Ectodermal cell (in vitro differentiated cells): ENCODE measurements at regions not wholly inside any gene's neighbourhood (a gene's known extent, or its start where the extent isn't known, plus 50 kb on each side); places are given as distances from the start of the nearest gene placed in this dataset.

Source experiments
- H3K27ac ChIP-seq: 2 replicates; pipeline ENCODE4 v1.7.0; 2013; ENCODE audit warnings: mild to moderate bottlenecking, low read depth, low read length; ENCODE audit not compliant: insufficient read depth, poor library complexity, severe bottlenecking
- H3K27me3 ChIP-seq: 2 replicates; pipeline ENCODE4 v1.7.0; 2013; ENCODE audit warnings: mild to moderate bottlenecking, low read length; ENCODE audit not compliant: insufficient read depth, control insufficient read depth, poor library complexity, severe bottlenecking
- H3K36me3 ChIP-seq: one replicate; pipeline ENCODE4 v1.7.0; 2013; ENCODE audit warnings: low read length; ENCODE audit not compliant: control insufficient read depth, insufficient read depth
- H3K4me1 ChIP-seq: one replicate; pipeline ENCODE4 v1.7.0; 2013; ENCODE audit warnings: low read length; ENCODE audit not compliant: control insufficient read depth, insufficient read depth
- H3K4me3 ChIP-seq: 2 replicates; pipeline ENCODE4 v1.7.0; 2013; ENCODE audit warnings: low read depth, low read length, control low read depth; ENCODE audit not compliant: insufficient read depth
- H3K9me3 ChIP-seq: 2 replicates; pipeline ENCODE4 v1.7.0; 2013; ENCODE audit warnings: mild to moderate bottlenecking, low read length, moderate library complexity; ENCODE audit not compliant: control insufficient read depth
- WGBS, 2 experiments: methylation state at CpG; one replicate each; pipeline ENCODE4 v1.1.7; 2013; ENCODE audit warnings: missing lambda C conversion rate in 2 of 2; 5-methylcytosine and 5-hydroxymethylcytosine counted together

DNA sequence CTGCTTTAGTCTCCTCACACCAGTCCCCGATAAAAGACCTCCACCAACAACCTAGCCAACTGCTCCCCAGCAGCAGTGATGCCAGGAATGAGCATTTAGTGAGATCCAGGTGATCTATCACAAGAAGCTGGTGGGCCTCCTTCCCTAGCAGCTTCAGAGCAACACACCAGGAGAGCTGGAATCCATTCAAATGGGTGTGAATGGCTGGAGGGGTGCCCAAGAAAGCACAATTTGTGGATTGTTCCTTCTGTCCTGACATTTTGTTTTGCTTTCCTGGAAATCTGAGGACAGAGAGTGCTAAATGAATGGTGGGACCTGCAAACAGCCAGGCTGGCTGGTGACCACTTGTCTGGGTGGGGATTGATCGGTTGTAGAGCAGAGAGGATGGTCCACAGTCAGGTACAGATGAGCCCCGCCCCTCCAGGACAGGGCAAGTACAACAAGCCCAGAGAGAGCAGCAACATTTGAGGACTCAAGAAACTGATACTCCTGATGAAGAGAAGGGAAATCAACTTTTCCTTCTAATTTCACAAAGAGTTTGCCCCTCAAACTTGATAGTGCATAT lies 316.8 kb downstream of the VPS13C start:
- H3K9me3 ChIP-seq = no peaks in the 10 kb centered on the region
- no peaks in the 10 kb centered on the region for H3K27me3 ChIP-seq
- H3K4me1 ChIP-seq = no peaks in the 10 kb centered on the region
- 92 to 96% methylated on average over 3 of the region's 3 CpGs for WGBS, 2 experiments
- H3K27ac ChIP-seq = no peak overlapping the region
- H3K4me3 ChIP-seq = no peak overlapping the region
- H3K36me3 ChIP-seq = no peaks in the 10 kb centered on the region

DNA sequence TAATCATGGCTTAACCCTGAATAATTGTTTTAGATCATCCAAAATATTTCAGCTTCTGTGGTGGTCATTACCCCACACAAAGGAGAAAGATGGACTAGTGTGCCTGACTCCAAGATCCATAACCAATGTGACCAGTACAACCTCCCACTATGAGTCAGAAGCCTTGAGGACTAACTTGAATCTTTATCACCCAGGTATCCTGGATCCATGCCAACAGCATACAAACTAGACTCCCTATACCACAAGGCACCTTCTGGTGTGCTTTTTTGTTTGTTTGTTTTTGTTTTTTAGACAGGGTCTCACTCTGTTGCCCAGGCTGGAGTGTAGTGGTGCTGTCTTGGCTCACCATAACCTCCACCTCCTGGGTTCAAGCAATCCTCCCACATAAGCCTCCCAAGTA lies 317.7 kb downstream of the VPS13C start:
- Histone ChIP-seq H3K4me3 (no peak overlapping the region), H3K9me3 (no peaks in the 10 kb centered on the region), H3K4me1 (no peaks in the 10 kb centered on the region), H3K27ac (no peak overlapping the region), H3K27me3 (no peaks in the 10 kb centered on the region), H3K36me3 (no peaks in the 10 kb centered on the region)

DNA sequence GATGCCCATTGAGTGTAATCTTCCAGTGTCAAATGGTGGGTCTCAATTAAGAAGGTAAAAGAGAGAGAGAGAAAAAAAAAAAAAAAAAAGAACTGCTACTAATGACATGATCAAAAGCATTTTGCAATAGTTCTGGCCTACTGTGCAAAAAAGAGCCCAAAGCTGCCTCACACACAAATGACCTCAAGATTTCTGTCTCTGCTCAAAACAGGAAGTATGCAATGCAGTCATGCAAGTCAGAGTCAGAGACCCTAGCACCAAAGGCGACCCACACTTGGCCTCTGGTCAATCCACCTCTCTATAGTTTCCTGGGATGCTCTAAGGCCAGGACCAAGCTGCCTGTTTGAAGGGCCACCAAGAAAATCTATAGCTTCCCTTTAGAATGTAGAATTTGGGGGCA lies 323.5 kb downstream of the VPS13C start:
- Histone ChIP-seq H3K9me3 (no peaks in the 10 kb centered on the region), H3K27me3 (no peaks in the 10 kb centered on the region), H3K4me3 (no peak overlapping the region), H3K4me1 (no peaks in the 10 kb centered on the region), H3K27ac (no peak overlapping the region), H3K36me3 (no peaks in the 10 kb centered on the region)
- WGBS, 2 experiments = 95 to 100% methylated on average over 1 of the region's 1 CpG

DNA sequence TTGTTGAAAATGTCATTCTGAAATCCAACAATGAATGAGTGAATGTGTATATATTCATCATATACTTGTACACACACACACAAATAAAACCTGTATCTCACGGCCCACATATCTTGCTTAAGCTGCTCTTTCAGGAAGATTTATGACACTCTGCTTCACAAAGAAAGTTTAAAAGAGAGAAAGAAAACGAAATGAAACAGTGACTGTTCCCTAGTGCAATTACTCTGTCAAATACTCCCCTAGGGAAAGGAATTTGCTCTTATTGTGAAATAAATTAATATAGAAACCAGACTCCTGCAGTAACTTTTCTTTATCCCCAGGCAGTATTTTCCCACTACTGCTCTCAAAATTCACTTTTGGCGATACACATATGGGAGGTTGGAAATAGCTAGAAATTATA lies 329.1 kb downstream of the VPS13C start:
- Histone ChIP-seq H3K27me3 (no peaks in the 10 kb centered on the region), H3K4me1 (no peaks in the 10 kb centered on the region), H3K36me3 (no peaks in the 10 kb centered on the region), H3K9me3 (no peaks in the 10 kb centered on the region), H3K4me3 (no peak overlapping the region), H3K27ac (no peak overlapping the region)
- 92 to 100% methylated on average over 1 to 2 of the region's 3 CpGs for WGBS, 2 experiments

- H3K27ac ChIP-seq = no peak overlapping the region
- H3K4me1 ChIP-seq = no peaks in the 10 kb centered on the region
- H3K9me3 ChIP-seq = no peaks in the 10 kb centered on the region
- WGBS, 2 experiments = 97% methylated on average over 2 of the region's 2 CpGs
- no peaks in the 10 kb centered on the region for H3K27me3 ChIP-seq
- H3K36me3 ChIP-seq = no peaks in the 10 kb centered on the region
- H3K4me3 ChIP-seq = no peak overlapping the region
These were observed 330.6 kb downstream of the VPS13C start for GRCh38 chr15:61729646-61730045.

GRCh38 chr15:61726166-61726565 lies 334.1 kb downstream of the VPS13C start:
- Histone ChIP-seq H3K36me3 (no peaks in the 10 kb centered on the region), H3K27ac (no peak overlapping the region), H3K27me3 (no peaks in the 10 kb centered on the region), H3K4me1 (no peaks in the 10 kb centered on the region), H3K9me3 (no peaks in the 10 kb centered on the region), H3K4me3 (no peak overlapping the region)
- WGBS, 2 experiments = 89 to 91% methylated on average over 4 to 7 of the region's 7 CpGs

- no peaks in the 10 kb centered on the region for H3K36me3 ChIP-seq
- no peaks in the 10 kb centered on the region for H3K4me1 ChIP-seq
- H3K4me3 ChIP-seq = no peak overlapping the region
- H3K27me3 ChIP-seq = no peaks in the 10 kb centered on the region
- no peaks in the 10 kb centered on the region for H3K9me3 ChIP-seq
- H3K27ac ChIP-seq = no peak overlapping the region
- WGBS, 2 experiments = 82 to 91% methylated on average over 3 of the region's 3 CpGs
These were observed 335.0 kb downstream of the VPS13C start for GRCh38 chr15:61725251-61725650.

- Histone ChIP-seq H3K9me3 (no peaks in the 10 kb centered on the region), H3K36me3 (no peaks in the 10 kb centered on the region), H3K27ac (no peak overlapping the region), H3K4me1 (peaks cover under 1% of the 10 kb centered on the region), H3K4me3 (no peak overlapping the region), H3K27me3 (no peaks in the 10 kb centered on the region)
- whole genome bisulfite sequencing, 2 experiments = 94 to 98% methylated on average over 12 of the region's 12 CpGs
These were observed 335.9 kb downstream of the VPS13C start for GRCh38 chr15:61724251-61724939.

- no peak overlapping the region for H3K4me3 ChIP-seq
- H3K9me3 ChIP-seq = no peaks in the 10 kb centered on the region
- H3K4me1 ChIP-seq = peaks cover 6% of the 10 kb centered on the region
- WGBS, 2 experiments = 89 to 97% methylated on average over 4 of the region's 4 CpGs
- H3K27ac ChIP-seq = no peak overlapping the region
- H3K27me3 ChIP-seq = no peaks in the 10 kb centered on the region
- no peaks in the 10 kb centered on the region for H3K36me3 ChIP-seq
These were observed 338.8 kb downstream of the VPS13C start for GRCh38 chr15:61721418-61721817.

DNA sequence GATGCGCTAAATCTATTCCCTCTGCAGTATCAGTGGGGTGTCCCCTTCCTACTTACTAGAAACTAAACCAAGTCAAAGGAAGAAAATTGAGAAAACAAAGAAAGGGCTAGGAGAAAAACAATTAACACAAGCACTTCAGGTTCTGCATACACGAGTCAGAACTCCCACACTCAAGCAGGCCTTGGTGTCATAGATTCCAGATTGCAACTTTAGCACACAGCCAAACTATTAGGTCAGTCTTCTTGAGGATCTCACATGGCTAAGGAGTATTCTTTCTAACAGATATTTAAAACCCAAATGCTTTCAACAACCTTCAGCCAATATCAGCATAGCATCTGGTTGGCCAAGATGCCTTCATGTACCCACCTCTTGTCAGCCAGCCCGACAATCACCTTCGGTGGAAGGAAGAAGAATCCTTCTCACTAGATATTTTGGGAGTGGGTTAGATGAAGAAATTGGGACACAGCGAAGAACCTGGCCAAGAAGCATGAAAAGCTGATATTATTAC lies 340.0 kb downstream of the VPS13C start:
- H3K9me3 ChIP-seq = no peaks in the 10 kb centered on the region
- peaks cover 6% of the 10 kb centered on the region for H3K4me1 ChIP-seq
- H3K27ac ChIP-seq = no peak overlapping the region
- no peak overlapping the region for H3K4me3 ChIP-seq
- no peaks in the 10 kb centered on the region for H3K27me3 ChIP-seq
- H3K36me3 ChIP-seq = no peaks in the 10 kb centered on the region
- 92 to 94% methylated on average over 4 to 5 of the region's 5 CpGs for WGBS, 2 experiments
